Adrenal gland (tissue), 9 donors: ENCODE measurements at regions not wholly inside any gene's neighbourhood (a gene's known extent, or its start where the extent isn't known, plus 50 kb on each side); places are given as distances from the start of the nearest gene placed in this dataset.

Source experiments
- DNase-seq, 7 donors: peaks; one replicate each; pipeline ENCODE4 v3.0.0-alpha.2; 2019 to 2020
- H3K27ac ChIP-seq, 5 donors: fragments of 200-600 bp; sonication (generic) in 4 of 5; 1 replicate in 3 of 5; 2 replicates in 2 of 5; pipeline versions ENCODE4 v1.5.1 to v1.8.0; 2016 to 2020; ENCODE audit warnings: mild to moderate bottlenecking in 1 of 5
- H3K27me3 ChIP-seq: fragments of 200-600 bp; 2 replicates; pipeline ENCODE4 v1.8.0; 2021
- H3K36me3 ChIP-seq, 2 donors: fragments of 200-600 bp; replicated peaks in 1 of 2; 1 replicate in 1 of 2; 2 replicates in 1 of 2; pipeline versions ENCODE4 v1.5.1 to v1.8.0; 2018 to 2022
- H3K4me1 ChIP-seq, 2 donors: fragments of 200-600 bp; replicated peaks in 1 of 2; 1 replicate in 1 of 2; 2 replicates in 1 of 2; pipeline versions ENCODE4 v1.5.1 to v1.8.0; 2018 to 2021
- H3K4me3 ChIP-seq, 4 donors: fragments of 200-600 bp; sonication (generic) in 3 of 4; one replicate each; pipeline ENCODE4 v1.5.1; 2016 to 2018
- H3K9me3 ChIP-seq, 3 donors: fragments of 200-600 bp; sonication (generic) in 1 of 3; replicated peaks in 1 of 3; 1 replicate in 2 of 3; 2 replicates in 1 of 3; pipeline versions ENCODE4 v1.5.1 to v1.8.0; 2016 to 2021
- POLR2A ChIP-seq, 2 donors: fragments of 450-650 bp; IDR thresholded peaks; one replicate each; pipeline ENCODE4 v1.6.1; 2017; ENCODE audit warnings: antibody characterized with exemption in 2 of 2, mild to moderate bottlenecking in 2 of 2, moderate library complexity in 1 of 2
- WGBS, 4 donors: extraction: QIAGEN DNeasy Blood & Tissue Kit in 2 of 4; methylation state at CpG; one replicate each; pipeline versions ENCODE4 v1.1.5 to v1.1.7; 2013 to 2017; 5-methylcytosine and 5-hydroxymethylcytosine counted together
- intact Hi-C, 2 donors: fragments of 100-400 bp; cut with DNase I; formaldehyde crosslinking; loops; one replicate each; pipeline versions ENCODE4 v1.14.1 to v1.15.0; 2022 to 2023
- TF ChIP-seq, protein P1 (sequence below), 6 experiments: fragments of 450-650 bp in 4 of 6; fragments of 200-600 bp in 2 of 6; sonication (generic) in 1 of 6; IDR thresholded peaks; 1 replicate in 5 of 6; 2 replicates in 1 of 6; pipeline versions ENCODE4 v1.5.1 to v1.8.0; 2016 to 2021; ENCODE audit warnings: antibody characterized with exemption in 6 of 6, mild to moderate bottlenecking in 2 of 6, moderate library complexity in 1 of 6
- donor health status: healthy with polysubstance abuse.
- donor health status: Bipolar disorder and iron deficiency.
- donor health status: DM: yes; HTN: yes; CAD: no.
- donor health status: DM: no; HTN: no; CAD: no.
- donor health status: DM: no; HTN: no; CAD: no.

DNA sequence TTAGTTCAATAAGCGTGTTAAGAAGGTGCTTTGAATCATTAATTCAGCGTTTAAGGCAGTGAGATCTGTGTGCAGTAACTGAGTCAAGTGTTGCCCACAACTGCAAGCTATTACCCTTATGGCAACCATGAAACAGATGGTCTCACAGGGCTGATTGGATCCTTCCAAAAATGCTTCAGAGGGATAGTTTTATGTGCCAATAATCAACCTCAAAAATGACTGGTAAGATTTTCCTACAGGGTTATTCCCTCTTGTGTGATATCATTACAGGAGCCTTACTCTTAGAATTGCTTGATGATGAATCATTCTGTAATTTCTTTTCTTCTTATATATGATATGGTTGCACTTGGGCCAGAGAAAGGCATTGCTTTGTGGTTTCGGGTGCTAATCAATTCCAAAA is 1299.2 kb upstream of the ATXN8OS start:
- WGBS, 4 donors, result 78 to 85% (median 80%) methylated on average over 3 of the region's 3 CpGs
- no peak for TF ChIP-seq POLR2A (IDR thresholded peaks at IDR 0.05)
- TF ChIP-seq, protein P1, sequence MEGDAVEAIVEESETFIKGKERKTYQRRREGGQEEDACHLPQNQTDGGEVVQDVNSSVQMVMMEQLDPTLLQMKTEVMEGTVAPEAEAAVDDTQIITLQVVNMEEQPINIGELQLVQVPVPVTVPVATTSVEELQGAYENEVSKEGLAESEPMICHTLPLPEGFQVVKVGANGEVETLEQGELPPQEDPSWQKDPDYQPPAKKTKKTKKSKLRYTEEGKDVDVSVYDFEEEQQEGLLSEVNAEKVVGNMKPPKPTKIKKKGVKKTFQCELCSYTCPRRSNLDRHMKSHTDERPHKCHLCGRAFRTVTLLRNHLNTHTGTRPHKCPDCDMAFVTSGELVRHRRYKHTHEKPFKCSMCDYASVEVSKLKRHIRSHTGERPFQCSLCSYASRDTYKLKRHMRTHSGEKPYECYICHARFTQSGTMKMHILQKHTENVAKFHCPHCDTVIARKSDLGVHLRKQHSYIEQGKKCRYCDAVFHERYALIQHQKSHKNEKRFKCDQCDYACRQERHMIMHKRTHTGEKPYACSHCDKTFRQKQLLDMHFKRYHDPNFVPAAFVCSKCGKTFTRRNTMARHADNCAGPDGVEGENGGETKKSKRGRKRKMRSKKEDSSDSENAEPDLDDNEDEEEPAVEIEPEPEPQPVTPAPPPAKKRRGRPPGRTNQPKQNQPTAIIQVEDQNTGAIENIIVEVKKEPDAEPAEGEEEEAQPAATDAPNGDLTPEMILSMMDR (IDR thresholded peaks at IDR 0.05), result no peak

DNA sequence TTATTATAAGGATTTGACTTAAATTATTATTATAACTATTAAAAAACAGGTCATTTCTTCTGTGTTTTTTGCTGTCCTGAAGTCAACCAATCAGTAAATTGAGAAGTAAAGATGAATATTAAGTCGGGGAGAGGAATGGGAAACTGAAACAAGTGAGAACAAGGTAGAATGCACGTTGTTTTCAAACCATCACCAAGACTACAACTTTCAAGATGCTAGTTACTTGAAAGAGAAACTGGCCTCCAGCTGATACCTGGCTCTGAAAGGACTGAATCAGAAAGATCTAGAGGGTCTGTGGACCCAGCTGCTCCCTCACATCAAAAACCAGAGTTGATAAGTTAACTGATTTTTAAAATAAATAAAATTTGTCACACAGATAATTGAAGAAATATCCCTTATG is 1301.5 kb upstream of the ATXN8OS start:
- Histone ChIP-seq H3K36me3 (no peaks in the 10 kb centered on the region), H3K27ac (no peak overlapping the region), H3K4me1 (no peaks in the 10 kb centered on the region), H3K27me3 (no peaks in the 10 kb centered on the region), H3K9me3 (no peaks in the 10 kb centered on the region), H3K4me3 (no peak overlapping the region)
- TF ChIP-seq, protein P1 (IDR thresholded peaks at IDR 0.05), result no peak
- no peak for TF ChIP-seq POLR2A (IDR thresholded peaks at IDR 0.05)
- no peak for DNase-seq
- 68 to 75% (median 70%) methylated on average over 2 of the region's 2 CpGs for WGBS, 4 donors
- intact Hi-C loops, result no loop called here

More for the DNA sequence above, 1299.2 kb upstream of the ATXN8OS start:
- H3K9me3 ChIP-seq, result no peaks in the 10 kb centered on the region
- H3K4me3 ChIP-seq, result no peak overlapping the region
- DNase-seq, result no peak
- no peaks in the 10 kb centered on the region for H3K27me3 ChIP-seq
- intact Hi-C loops, result no loop called here
- H3K36me3 ChIP-seq, result no peaks in the 10 kb centered on the region
- H3K4me1 ChIP-seq, result no peaks in the 10 kb centered on the region
- no peak overlapping the region for H3K27ac ChIP-seq

DNA sequence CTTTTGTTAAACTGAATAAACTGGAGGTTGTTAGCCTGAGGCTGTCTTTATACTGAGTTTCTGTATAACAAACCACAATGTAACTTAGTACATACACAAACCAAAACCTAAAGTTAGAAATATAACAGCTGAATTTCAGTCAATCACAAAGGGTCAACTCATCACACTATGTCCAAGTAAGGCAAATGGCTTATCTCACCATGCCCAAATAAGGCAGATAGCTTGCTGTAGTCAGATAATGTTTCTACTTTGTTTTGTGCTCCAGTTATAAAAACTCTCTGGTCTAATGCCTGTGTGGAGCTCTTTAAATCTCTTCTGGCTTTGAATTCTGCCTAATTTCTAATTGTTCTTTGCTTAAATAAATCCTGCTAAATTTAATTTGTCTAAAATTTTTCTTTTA is 1323.4 kb upstream of the ATXN8OS start:
- Histone ChIP-seq H3K27ac (no peak overlapping the region), H3K27me3 (no peaks in the 10 kb centered on the region), H3K36me3 (no peaks in the 10 kb centered on the region), H3K4me1 (no peaks in the 10 kb centered on the region), H3K9me3 (no peaks in the 10 kb centered on the region), H3K4me3 (no peak overlapping the region)
- DNase-seq, result no peak
- no peak for TF ChIP-seq POLR2A (IDR thresholded peaks at IDR 0.05)
- TF ChIP-seq, protein P1 (IDR thresholded peaks at IDR 0.05), result no peak
- intact Hi-C loops, result no loop called here

DNA sequence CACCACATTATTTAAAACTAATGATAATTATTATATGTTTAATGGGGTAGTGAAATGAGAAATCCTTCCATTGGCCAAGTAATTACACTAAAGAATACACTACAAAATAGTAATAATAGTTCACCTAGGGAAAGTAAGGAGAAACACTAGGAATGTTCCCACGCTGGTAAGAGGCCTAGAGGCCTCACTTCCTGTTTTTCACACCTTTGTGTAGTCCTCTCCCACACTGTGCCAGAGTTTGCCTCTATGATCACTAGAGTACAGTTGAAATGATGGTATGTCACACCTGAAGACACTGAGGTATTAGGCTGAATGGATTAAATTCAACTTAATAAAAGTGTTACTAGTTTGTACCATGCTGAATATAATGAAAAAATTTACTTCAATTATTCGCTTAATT is 1348.0 kb upstream of the ATXN8OS start:
- Histone ChIP-seq H3K36me3 (no peaks in the 10 kb centered on the region), H3K9me3 (no peaks in the 10 kb centered on the region), H3K4me1 (no peaks in the 10 kb centered on the region), H3K4me3 (no peak overlapping the region), H3K27me3 (no peaks in the 10 kb centered on the region), H3K27ac (no peak overlapping the region)
- 81 to 90% (median 89%) methylated on average over 2 of the region's 2 CpGs for WGBS, 4 donors
- no peak for DNase-seq
- intact Hi-C loops, result no loop called here
- TF ChIP-seq, protein P1 (IDR thresholded peaks at IDR 0.05), result no peak
- no peak for TF ChIP-seq POLR2A (IDR thresholded peaks at IDR 0.05)
